Adrenal gland (tissue), 9 donors: ENCODE measurements at regions not wholly inside any gene's neighbourhood (a gene's known extent, or its start where the extent isn't known, plus 50 kb on each side); places are given as distances from the start of the nearest gene placed in this dataset.

Experiments used
- DNase-seq, 7 donors: peaks; one replicate each; pipeline ENCODE4 v3.0.0-alpha.2; 2019 to 2020
- H3K27ac ChIP-seq, 5 donors: fragments of 200-600 bp; sonication (generic) in 4 of 5; 1 replicate in 3 of 5; 2 replicates in 2 of 5; pipeline versions ENCODE4 v1.5.1 to v1.8.0; 2016 to 2020; ENCODE audit warnings: mild to moderate bottlenecking in 1 of 5
- H3K27me3 ChIP-seq: fragments of 200-600 bp; 2 replicates; pipeline ENCODE4 v1.8.0; 2021
- H3K36me3 ChIP-seq, 2 donors: fragments of 200-600 bp; replicated peaks in 1 of 2; 1 replicate in 1 of 2; 2 replicates in 1 of 2; pipeline versions ENCODE4 v1.5.1 to v1.8.0; 2018 to 2022
- H3K4me1 ChIP-seq, 2 donors: fragments of 200-600 bp; replicated peaks in 1 of 2; 1 replicate in 1 of 2; 2 replicates in 1 of 2; pipeline versions ENCODE4 v1.5.1 to v1.8.0; 2018 to 2021
- H3K4me3 ChIP-seq, 4 donors: fragments of 200-600 bp; sonication (generic) in 3 of 4; one replicate each; pipeline ENCODE4 v1.5.1; 2016 to 2018
- H3K9me3 ChIP-seq, 3 donors: fragments of 200-600 bp; sonication (generic) in 1 of 3; replicated peaks in 1 of 3; 1 replicate in 2 of 3; 2 replicates in 1 of 3; pipeline versions ENCODE4 v1.5.1 to v1.8.0; 2016 to 2021
- POLR2A ChIP-seq, 2 donors: fragments of 450-650 bp; IDR thresholded peaks; one replicate each; pipeline ENCODE4 v1.6.1; 2017; ENCODE audit warnings: antibody characterized with exemption in 2 of 2, mild to moderate bottlenecking in 2 of 2, moderate library complexity in 1 of 2
- WGBS, 4 donors: extraction: QIAGEN DNeasy Blood & Tissue Kit in 2 of 4; methylation state at CpG; one replicate each; pipeline versions ENCODE4 v1.1.5 to v1.1.7; 2013 to 2017; 5-methylcytosine and 5-hydroxymethylcytosine counted together
- intact Hi-C, 2 donors: fragments of 100-400 bp; cut with DNase I; formaldehyde crosslinking; loops; one replicate each; pipeline versions ENCODE4 v1.14.1 to v1.15.0; 2022 to 2023
- TF ChIP-seq, protein P1 (sequence below), 6 experiments: fragments of 450-650 bp in 4 of 6; fragments of 200-600 bp in 2 of 6; sonication (generic) in 1 of 6; IDR thresholded peaks; 1 replicate in 5 of 6; 2 replicates in 1 of 6; pipeline versions ENCODE4 v1.5.1 to v1.8.0; 2016 to 2021; ENCODE audit warnings: antibody characterized with exemption in 6 of 6, mild to moderate bottlenecking in 2 of 6, moderate library complexity in 1 of 6
- donor health status: healthy with polysubstance abuse.
- donor health status: Bipolar disorder and iron deficiency.
- donor health status: DM: yes; HTN: yes; CAD: no.
- donor health status: DM: no; HTN: no; CAD: no.
- donor health status: DM: no; HTN: no; CAD: no.

DNA sequence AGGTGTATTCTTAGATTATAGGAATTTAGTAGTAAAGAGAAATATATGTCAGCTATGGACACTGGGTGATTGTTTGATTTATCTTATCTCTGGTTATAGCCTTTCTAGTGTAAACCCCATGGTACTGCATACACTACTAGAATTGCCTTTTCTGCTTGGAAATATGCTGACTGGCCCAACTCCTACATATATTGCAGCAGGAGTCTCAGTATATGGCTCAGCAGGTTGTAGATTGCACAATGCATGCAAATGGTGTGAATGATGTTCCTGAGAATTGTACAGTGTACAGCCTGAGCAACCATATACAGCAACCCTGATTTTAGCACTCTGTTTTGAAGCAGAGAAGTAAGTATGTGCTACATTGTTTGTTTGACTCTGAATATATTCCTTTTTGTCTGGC is 153.4 kb upstream of the NPY start:
- Histone ChIP-seq H3K27ac (no peak overlapping the region), H3K9me3 (no peaks in the 10 kb centered on the region), H3K4me1 (no peaks in the 10 kb centered on the region), H3K27me3 (no peaks in the 10 kb centered on the region), H3K4me3 (no peak overlapping the region), H3K36me3 (no peaks in the 10 kb centered on the region)
- TF ChIP-seq, protein P1, sequence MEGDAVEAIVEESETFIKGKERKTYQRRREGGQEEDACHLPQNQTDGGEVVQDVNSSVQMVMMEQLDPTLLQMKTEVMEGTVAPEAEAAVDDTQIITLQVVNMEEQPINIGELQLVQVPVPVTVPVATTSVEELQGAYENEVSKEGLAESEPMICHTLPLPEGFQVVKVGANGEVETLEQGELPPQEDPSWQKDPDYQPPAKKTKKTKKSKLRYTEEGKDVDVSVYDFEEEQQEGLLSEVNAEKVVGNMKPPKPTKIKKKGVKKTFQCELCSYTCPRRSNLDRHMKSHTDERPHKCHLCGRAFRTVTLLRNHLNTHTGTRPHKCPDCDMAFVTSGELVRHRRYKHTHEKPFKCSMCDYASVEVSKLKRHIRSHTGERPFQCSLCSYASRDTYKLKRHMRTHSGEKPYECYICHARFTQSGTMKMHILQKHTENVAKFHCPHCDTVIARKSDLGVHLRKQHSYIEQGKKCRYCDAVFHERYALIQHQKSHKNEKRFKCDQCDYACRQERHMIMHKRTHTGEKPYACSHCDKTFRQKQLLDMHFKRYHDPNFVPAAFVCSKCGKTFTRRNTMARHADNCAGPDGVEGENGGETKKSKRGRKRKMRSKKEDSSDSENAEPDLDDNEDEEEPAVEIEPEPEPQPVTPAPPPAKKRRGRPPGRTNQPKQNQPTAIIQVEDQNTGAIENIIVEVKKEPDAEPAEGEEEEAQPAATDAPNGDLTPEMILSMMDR (IDR thresholded peaks at IDR 0.05) = no peak
- no peak for TF ChIP-seq POLR2A (IDR thresholded peaks at IDR 0.05)
- DNase-seq = no peak
- intact Hi-C loops = no loop called here

DNA sequence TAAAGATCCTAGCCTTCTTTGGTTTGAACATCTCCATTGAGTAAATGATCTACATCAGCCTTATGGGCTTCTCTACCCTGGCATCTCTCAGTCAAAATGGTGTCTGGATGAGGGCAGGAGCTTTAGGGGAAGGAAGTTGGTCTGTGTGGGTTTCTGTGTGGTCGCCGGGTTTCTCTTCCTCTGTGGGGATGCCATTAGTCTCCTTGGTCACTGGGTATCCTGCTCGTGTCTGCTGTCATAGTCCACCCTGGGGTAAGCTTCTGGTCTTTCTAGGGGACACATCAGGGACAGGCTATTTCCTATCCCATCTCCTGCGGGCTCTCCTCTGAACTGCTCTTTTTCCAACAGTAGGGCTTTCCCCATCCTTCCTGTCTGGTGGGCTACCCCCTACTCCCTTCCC is 150.3 kb upstream of the NPY start:
- TF ChIP-seq POLR2A (IDR thresholded peaks at IDR 0.05) = no peak
- TF ChIP-seq, protein P1 (IDR thresholded peaks at IDR 0.05) = no peak
- Histone ChIP-seq H3K27me3 (no peaks in the 10 kb centered on the region), H3K9me3 (no peaks in the 10 kb centered on the region), H3K4me3 (no peak overlapping the region), H3K4me1 (no peaks in the 10 kb centered on the region), H3K36me3 (no peaks in the 10 kb centered on the region), H3K27ac (no peak overlapping the region)
- intact Hi-C loops = no loop called here
- no peak for DNase-seq
- 60 to 82% (median 63%) methylated on average over 4 of the region's 4 CpGs for WGBS, 4 donors

DNA sequence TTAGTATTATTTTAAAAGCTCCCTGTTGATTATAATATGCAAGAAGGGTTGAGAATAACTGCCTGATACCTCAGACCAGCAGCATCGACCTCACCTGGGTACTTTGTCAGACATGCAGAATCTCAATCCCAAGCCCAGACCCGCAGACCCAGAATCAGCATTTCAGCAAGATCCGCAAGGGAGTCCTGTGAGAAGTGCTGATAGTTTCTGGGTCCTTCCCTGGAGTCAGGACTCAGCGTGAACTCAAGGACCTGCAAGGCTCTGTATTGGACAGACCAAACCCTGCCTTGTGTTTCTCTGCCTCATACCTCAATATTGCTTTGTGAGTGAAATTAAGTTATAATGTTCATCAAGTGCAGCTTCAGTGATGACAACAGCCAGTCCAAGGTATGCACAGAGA is 149.5 kb upstream of the NPY start:
- WGBS, 4 donors = 80 to 92% (median 89%) methylated on average over 4 of the region's 4 CpGs
- TF ChIP-seq, protein P1 (IDR thresholded peaks at IDR 0.05) = no peak
- TF ChIP-seq POLR2A (IDR thresholded peaks at IDR 0.05) = no peak
- intact Hi-C loops = no loop called here

DNA sequence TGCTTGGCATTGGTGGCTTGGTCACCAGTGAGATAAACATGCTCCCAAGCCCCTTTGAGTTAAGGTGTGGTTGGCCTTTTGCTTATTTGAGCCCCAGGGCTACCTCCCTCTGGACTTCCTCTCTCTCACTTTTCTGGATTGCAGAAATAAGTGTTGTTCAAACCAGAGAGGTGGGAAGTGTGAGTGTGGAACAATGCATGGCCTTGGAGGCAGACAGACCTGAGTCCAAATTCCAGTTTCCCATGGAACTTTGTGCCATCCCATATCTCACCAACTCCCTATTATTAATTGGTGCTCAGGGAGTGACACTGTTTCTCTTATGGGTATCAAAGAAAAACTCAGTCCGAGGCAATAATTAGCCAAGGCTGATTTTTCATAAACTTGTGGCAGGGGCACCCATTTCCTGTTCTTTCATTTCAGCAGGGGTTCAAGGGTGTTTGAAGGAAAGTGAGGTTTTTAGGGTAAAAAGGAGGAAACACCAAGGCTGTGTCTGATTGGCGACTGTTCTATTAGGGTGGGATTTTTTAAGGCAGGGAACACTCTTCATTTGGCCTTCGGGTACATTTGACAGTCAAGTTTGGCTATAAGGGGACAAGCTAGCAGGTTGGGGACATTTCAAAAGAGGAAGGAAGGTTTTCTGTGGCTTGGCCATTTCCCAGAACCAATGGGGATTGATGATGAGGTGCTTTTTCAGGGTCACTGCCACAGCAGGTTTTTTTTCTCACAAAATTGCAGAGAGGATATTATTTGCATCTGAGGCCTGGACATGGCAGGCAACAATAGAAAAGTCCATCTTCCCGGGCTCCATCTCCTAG is 148.8 kb upstream of the NPY start:
- no peak overlapping the region for H3K27ac ChIP-seq
- TF ChIP-seq, protein P1 (IDR thresholded peaks at IDR 0.05) = no peak
- TF ChIP-seq POLR2A (IDR thresholded peaks at IDR 0.05) = no peak
- no peaks in the 10 kb centered on the region for H3K27me3 ChIP-seq
- intact Hi-C loops = no loop called here
- no peaks in the 10 kb centered on the region for H3K4me1 ChIP-seq
- WGBS, 4 donors = 57 to 72% (median 67%) methylated on average over 4 of the region's 4 CpGs
- H3K4me3 ChIP-seq = no peak overlapping the region
- DNase-seq = no peak
- H3K9me3 ChIP-seq = no peaks in the 10 kb centered on the region
- no peaks in the 10 kb centered on the region for H3K36me3 ChIP-seq

More for the DNA sequence above, 149.5 kb upstream of the NPY start:
- Histone ChIP-seq H3K4me1 (no peaks in the 10 kb centered on the region), H3K27ac (no peak overlapping the region), H3K36me3 (no peaks in the 10 kb centered on the region), H3K27me3 (no peaks in the 10 kb centered on the region), H3K9me3 (no peaks in the 10 kb centered on the region), H3K4me3 (no peak overlapping the region)
- DNase-seq = no peak
